Activated naive CD4-positive, alpha-beta T cell treated with anti-CD3 and anti-CD28 coated beads, Interleukin-2, amount 50 U/mL, for 24 hours (primary cell): ENCODE measurements at regions not wholly inside any gene's neighbourhood (a gene's known extent, or its start where the extent isn't known, plus 50 kb on each side); places are given as distances from the start of the nearest gene placed in this dataset.
"Not testable (repeated sequence)": the region's sequence is repeated elsewhere in the genome, so short reads cannot be mapped to it uniquely, and the experiment has no call there.

Experiments used
- H3K27ac Mint-ChIP-seq: one replicate; pipeline ENCODE4 v1.8.0; 2021; ENCODE audit warnings: mild to moderate bottlenecking, mixed read lengths
- H3K27me3 Mint-ChIP-seq: one replicate; pipeline ENCODE4 v1.8.0; 2021; ENCODE audit warnings: mixed read lengths
- H3K36me3 Mint-ChIP-seq: one replicate; pipeline ENCODE4 v1.8.0; 2021; ENCODE audit warnings: mixed read lengths
- H3K4me1 Mint-ChIP-seq: one replicate; pipeline ENCODE4 v1.8.0; 2021; ENCODE audit warnings: mixed read lengths
- H3K4me3 Mint-ChIP-seq: one replicate; pipeline ENCODE4 v1.8.0; 2021; ENCODE audit warnings: mild to moderate bottlenecking, mixed read lengths
- H3K9me3 Mint-ChIP-seq: one replicate; pipeline ENCODE4 v1.8.0; 2021; ENCODE audit warnings: mixed read lengths

GRCh38 chr5:94102849-94103248 is 361.4 kb upstream of the POU5F2 start:
- Mint-ChIP-seq H3K36me3 (peaks cover 51% of the 10 kb centered on the region), H3K9me3 (peaks cover 21% of the 10 kb centered on the region), H3K27me3 (no peaks in the 10 kb centered on the region), H3K4me1 (peaks cover 80% of the 10 kb centered on the region), H3K4me3 (no peak overlapping the region), H3K27ac (no peak overlapping the region)

GRCh38 chr5:94097384-94097783 is 356.0 kb upstream of the POU5F2 start:
- peaks cover 77% of the 10 kb centered on the region for H3K4me1 Mint-ChIP-seq
- not testable (repeated sequence) for H3K4me3 Mint-ChIP-seq, H3K27ac Mint-ChIP-seq, H3K9me3 Mint-ChIP-seq, H3K27me3 Mint-ChIP-seq
- H3K36me3 Mint-ChIP-seq: peaks cover 33% of the 10 kb centered on the region

- Mint-ChIP-seq H3K27me3 (no peaks in the 10 kb centered on the region), H3K27ac (no peak overlapping the region), H3K9me3 (peaks cover 5% of the 10 kb centered on the region), H3K4me1 (peaks cover 67% of the 10 kb centered on the region), H3K36me3 (peaks cover 30% of the 10 kb centered on the region), H3K4me3 (no peak overlapping the region)
Measured at GRCh38 chr5:94094793-94095441, 353.5 kb upstream of the POU5F2 start.

- H3K27me3 Mint-ChIP-seq: no peaks in the 10 kb centered on the region
Measured at GRCh38 chr5:94093300-94093699, 351.9 kb upstream of the POU5F2 start.

GRCh38 chr5:94086635-94087034 is 345.2 kb upstream of the POU5F2 start:
- not testable (repeated sequence) for H3K9me3 Mint-ChIP-seq, H3K27ac Mint-ChIP-seq, H3K27me3 Mint-ChIP-seq, H3K4me3 Mint-ChIP-seq
- Mint-ChIP-seq H3K36me3 (peaks cover 19% of the 10 kb centered on the region), H3K4me1 (peaks cover 41% of the 10 kb centered on the region)

More at GRCh38 chr5:94093300-94093699, 351.9 kb upstream of the POU5F2 start:
- H3K36me3 Mint-ChIP-seq: peaks cover 21% of the 10 kb centered on the region
- H3K4me1 Mint-ChIP-seq: peaks cover 55% of the 10 kb centered on the region
- H3K27ac Mint-ChIP-seq: peak overlapping the region; percentile 3
- H3K4me3 Mint-ChIP-seq: no peak overlapping the region
- H3K9me3 Mint-ChIP-seq: peaks cover 4% of the 10 kb centered on the region

GRCh38 chr5:94086194-94086593 is 344.8 kb upstream of the POU5F2 start:
- H3K27ac Mint-ChIP-seq: no peak overlapping the region
- H3K27me3 Mint-ChIP-seq: no peaks in the 10 kb centered on the region
- no peak overlapping the region for H3K4me3 Mint-ChIP-seq
- peaks cover 45% of the 10 kb centered on the region for H3K4me1 Mint-ChIP-seq
- no peaks in the 10 kb centered on the region for H3K9me3 Mint-ChIP-seq
- H3K36me3 Mint-ChIP-seq: peaks cover 21% of the 10 kb centered on the region

- Mint-ChIP-seq H3K36me3 (peaks cover 19% of the 10 kb centered on the region), H3K27ac (no peak overlapping the region), H3K9me3 (no peaks in the 10 kb centered on the region), H3K4me1 (peaks cover 63% of the 10 kb centered on the region), H3K27me3 (no peaks in the 10 kb centered on the region), H3K4me3 (no peak overlapping the region)
Measured at GRCh38 chr5:94082405-94082804, 341.0 kb upstream of the POU5F2 start.

- H3K27ac Mint-ChIP-seq: no peak overlapping the region
- H3K4me1 Mint-ChIP-seq: peaks cover 68% of the 10 kb centered on the region
- no peaks in the 10 kb centered on the region for H3K9me3 Mint-ChIP-seq
- no peak overlapping the region for H3K4me3 Mint-ChIP-seq
- H3K36me3 Mint-ChIP-seq: peaks cover 23% of the 10 kb centered on the region
- H3K27me3 Mint-ChIP-seq: no peaks in the 10 kb centered on the region
Measured at GRCh38 chr5:94081088-94081487, 339.7 kb upstream of the POU5F2 start.

GRCh38 chr5:94080390-94080789 is 339.0 kb upstream of the POU5F2 start:
- no peak overlapping the region for H3K4me3 Mint-ChIP-seq
- no peaks in the 10 kb centered on the region for H3K27me3 Mint-ChIP-seq
- H3K4me1 Mint-ChIP-seq: peaks cover 66% of the 10 kb centered on the region
- no peak overlapping the region for H3K27ac Mint-ChIP-seq
- H3K36me3 Mint-ChIP-seq: peaks cover 18% of the 10 kb centered on the region
- H3K9me3 Mint-ChIP-seq: no peaks in the 10 kb centered on the region

- H3K27me3 Mint-ChIP-seq: no peaks in the 10 kb centered on the region
- H3K9me3 Mint-ChIP-seq: peaks cover 17% of the 10 kb centered on the region
- no peak overlapping the region for H3K4me3 Mint-ChIP-seq
- peaks cover 49% of the 10 kb centered on the region for H3K36me3 Mint-ChIP-seq
- peaks cover 54% of the 10 kb centered on the region for H3K4me1 Mint-ChIP-seq
- no peak overlapping the region for H3K27ac Mint-ChIP-seq
Measured at GRCh38 chr5:94072116-94072515, 330.7 kb upstream of the POU5F2 start.

GRCh38 chr5:94066437-94067207 is 325.2 kb upstream of the POU5F2 start:
- H3K36me3 Mint-ChIP-seq: peaks cover 51% of the 10 kb centered on the region

GRCh38 chr5:94064025-94064424 is 322.6 kb upstream of the POU5F2 start:
- Mint-ChIP-seq H3K9me3 (peaks cover 34% of the 10 kb centered on the region), H3K27me3 (no peaks in the 10 kb centered on the region), H3K27ac (no peak overlapping the region), H3K4me1 (peaks cover 33% of the 10 kb centered on the region), H3K4me3 (no peak overlapping the region), H3K36me3 (peaks cover 47% of the 10 kb centered on the region)

More at GRCh38 chr5:94066437-94067207, 325.2 kb upstream of the POU5F2 start:
- H3K9me3 Mint-ChIP-seq: peaks cover 38% of the 10 kb centered on the region
- peaks cover 47% of the 10 kb centered on the region for H3K4me1 Mint-ChIP-seq
- H3K4me3 Mint-ChIP-seq: no peak overlapping the region
- no peaks in the 10 kb centered on the region for H3K27me3 Mint-ChIP-seq
- peak overlapping the region; percentile 36 for H3K27ac Mint-ChIP-seq

- peaks cover 35% of the 10 kb centered on the region for H3K36me3 Mint-ChIP-seq
Measured at GRCh38 chr5:94057655-94058054, 316.3 kb upstream of the POU5F2 start.

GRCh38 chr5:94057217-94057616 is 315.8 kb upstream of the POU5F2 start:
- Mint-ChIP-seq H3K27me3 (no peaks in the 10 kb centered on the region), H3K36me3 (peaks cover 40% of the 10 kb centered on the region), H3K4me3 (no peak overlapping the region), H3K27ac (no peak overlapping the region), H3K4me1 (peaks cover 32% of the 10 kb centered on the region), H3K9me3 (no peaks in the 10 kb centered on the region)

More at GRCh38 chr5:94057655-94058054, 316.3 kb upstream of the POU5F2 start:
- Mint-ChIP-seq H3K4me1 (peaks cover 36% of the 10 kb centered on the region), H3K9me3 (no peaks in the 10 kb centered on the region), H3K4me3 (no peak overlapping the region), H3K27me3 (no peaks in the 10 kb centered on the region), H3K27ac (no peak overlapping the region)

GRCh38 chr5:94049307-94049922 is 308.0 kb upstream of the POU5F2 start:
- H3K4me3 Mint-ChIP-seq, H3K27me3 Mint-ChIP-seq, H3K9me3 Mint-ChIP-seq, H3K27ac Mint-ChIP-seq, H3K4me1 Mint-ChIP-seq: not testable (repeated sequence)
- H3K36me3 Mint-ChIP-seq: peaks cover 41% of the 10 kb centered on the region
